NT2/D1 (cell line): ENCODE measurements at regions not wholly inside any gene's neighbourhood (a gene's known extent, or its start where the extent isn't known, plus 50 kb on each side); places are given as distances from the start of the nearest gene placed in this dataset.

ENCODE experiments used
- YY1 ChIP-seq: IDR thresholded peaks from 2 replicates; pipeline ENCODE4 v1.6.1; 2011; ENCODE audit not compliant: insufficient read length, insufficient read depth
- ZNF274 ChIP-seq: IDR thresholded peaks from 2 replicates; pipeline ENCODE4 v1.6.1; 2011; ENCODE audit warnings: mild to moderate bottlenecking, low read depth, low read length

DNA sequence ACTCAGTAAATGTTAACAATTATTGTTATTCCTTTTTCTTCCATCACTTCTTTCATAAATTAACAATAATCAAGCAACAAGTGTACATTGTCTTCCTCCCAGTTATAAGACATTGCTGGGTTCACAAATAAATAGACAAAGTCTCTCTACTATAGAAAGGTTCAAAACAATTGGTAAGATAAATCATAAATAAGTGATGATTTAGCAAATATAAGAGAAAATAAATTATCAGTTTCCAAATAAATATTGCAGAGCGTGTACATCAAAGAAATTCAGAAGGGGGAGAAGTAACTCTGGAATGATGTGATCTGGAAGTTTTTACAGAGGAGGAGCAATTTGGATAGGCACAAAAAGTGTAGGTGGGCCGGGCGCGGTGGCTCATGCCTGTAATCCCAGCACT lies 114.2 kb downstream of the BASP1 start:
- TF ChIP-seq YY1: no peak
- TF ChIP-seq ZNF274: no peak
